Sigmoid colon (tissue), 6 donors: ENCODE measurements at regions not wholly inside any gene's neighbourhood (a gene's known extent, or its start where the extent isn't known, plus 50 kb on each side); places are given as distances from the start of the nearest gene placed in this dataset.

Experiments used
- DNase-seq: peaks from one replicate; pipeline ENCODE4 v3.0.0-alpha.2; 2019
- H3K27ac ChIP-seq, 4 donors: fragments of 200-600 bp; sonication (generic); one replicate each; pipeline ENCODE4 v1.5.1; 2016 to 2019; ENCODE audit warnings: mild to moderate bottlenecking in 1 of 4
- H3K27me3 ChIP-seq, 3 donors: fragments of 200-600 bp; sonication (generic); one replicate each; pipeline ENCODE4 v1.5.1; 2019; ENCODE audit warnings: mild to moderate bottlenecking in 1 of 3
- H3K36me3 ChIP-seq, 4 donors: fragments of 200-600 bp; sonication (generic); one replicate each; pipeline ENCODE4 v1.5.1; 2016 to 2019
- H3K4me1 ChIP-seq, 4 donors: fragments of 200-600 bp; sonication (generic); one replicate each; pipeline ENCODE4 v1.5.1; 2017 to 2019
- H3K4me3 ChIP-seq, 4 donors: fragments of 200-600 bp; sonication (generic); one replicate each; pipeline ENCODE4 v1.5.1; 2017 to 2019; ENCODE audit warnings: mild to moderate bottlenecking in 2 of 4, moderate library complexity in 1 of 4
- H3K9me3 ChIP-seq, 4 donors: fragments of 200-600 bp in 3 of 4; sonication (generic) in 3 of 4; one replicate each; pipeline versions ENCODE4 v1.5.1 to v1.6.1; 2013 to 2019
- CTCF ChIP-seq, 4 experiments: fragments of 450-650 bp in 3 of 4; fragments of 200-600 bp in 1 of 4; IDR thresholded peaks; one replicate each; pipeline ENCODE4 v1.5.1; 2016 to 2019; ENCODE audit warnings: antibody characterized with exemption in 4 of 4, mild to moderate bottlenecking in 3 of 4, moderate library complexity in 2 of 4
- EP300 ChIP-seq, 4 donors: sonication (generic); formaldehyde crosslinking; IDR thresholded peaks; one replicate each; pipeline ENCODE4 v1.6.1; 2017; ENCODE audit warnings: antibody characterized with exemption in 4 of 4
- POLR2A ChIP-seq, 2 donors: fragments of 450-650 bp; IDR thresholded peaks; one replicate each; pipeline ENCODE4 v1.6.1; 2016; ENCODE audit warnings: antibody characterized with exemption in 2 of 2, mild to moderate bottlenecking in 2 of 2, moderate library complexity in 2 of 2
- POLR2AphosphoS5 ChIP-seq, 4 donors: sonication (generic); formaldehyde crosslinking; IDR thresholded peaks; one replicate each; pipeline ENCODE4 v1.6.1; 2017; ENCODE audit warnings: antibody characterized with exemption in 4 of 4
- WGBS, 2 donors: extraction: QIAGEN DNeasy Blood & Tissue Kit; methylation state at CpG; one replicate each; pipeline ENCODE4 v1.1.7; 2013; 5-methylcytosine and 5-hydroxymethylcytosine counted together
- intact Hi-C: fragments of 100-400 bp; cut with DNase I; formaldehyde crosslinking; loops from one replicate; pipeline ENCODE4 v1.15.1; 2023
- donor health status: healthy with polysubstance abuse.
- donor health status: healthy.

GRCh38 chr3:111331306-111331705 lies 210.7 kb upstream of the CD96 start:
- no peak overlapping the region for H3K4me3 ChIP-seq
- intact Hi-C loops = no loop called here
- 98 to 100% methylated on average over 1 of the region's 1 CpG for WGBS, 2 donors
- H3K27me3 ChIP-seq = no peaks in the 10 kb centered on the region
- no peaks in the 10 kb centered on the region for H3K4me1 ChIP-seq
- no peaks in the 10 kb centered on the region for H3K36me3 ChIP-seq
- DNase-seq = no peak
- no peak overlapping the region for H3K27ac ChIP-seq
- H3K9me3 ChIP-seq = no peaks in the 10 kb centered on the region
- TF ChIP-seq POLR2A (IDR thresholded peaks at IDR 0.05) (no peak), POLR2AphosphoS5 (IDR thresholded peaks at IDR 0.05) (no peak)

- H3K4me1 ChIP-seq = no peaks in the 10 kb centered on the region
- intact Hi-C loops = no loop called here
- 90 to 93% methylated on average over 2 of the region's 2 CpGs for WGBS, 2 donors
- H3K27ac ChIP-seq = no peak overlapping the region
- no peaks in the 10 kb centered on the region for H3K27me3 ChIP-seq
- H3K9me3 ChIP-seq = no peaks in the 10 kb centered on the region
- TF ChIP-seq EP300 (IDR thresholded peaks at IDR 0.05) (no peak), CTCF (IDR thresholded peaks at IDR 0.05) (no peak), POLR2AphosphoS5 (IDR thresholded peaks at IDR 0.05) (no peak), POLR2A (IDR thresholded peaks at IDR 0.05) (no peak)
- no peak overlapping the region for H3K4me3 ChIP-seq
- no peak for DNase-seq
- H3K36me3 ChIP-seq = no peaks in the 10 kb centered on the region
Measured at GRCh38 chr3:111331912-111332311, 210.1 kb upstream of the CD96 start.

- Histone ChIP-seq H3K36me3 (no peaks in the 10 kb centered on the region), H3K4me3 (no peak overlapping the region), H3K27ac (no peak overlapping the region), H3K9me3 (no peaks in the 10 kb centered on the region), H3K27me3 (no peaks in the 10 kb centered on the region), H3K4me1 (no peaks in the 10 kb centered on the region)
- TF ChIP-seq EP300 (IDR thresholded peaks at IDR 0.05) = no peak
- TF ChIP-seq CTCF (IDR thresholded peaks at IDR 0.05) = no peak
- TF ChIP-seq POLR2AphosphoS5 (IDR thresholded peaks at IDR 0.05) = no peak
- no peak for TF ChIP-seq POLR2A (IDR thresholded peaks at IDR 0.05)
- no peak for DNase-seq
- intact Hi-C loops = no loop called here
- 88 to 93% methylated on average over 3 of the region's 3 CpGs for WGBS, 2 donors
Measured at GRCh38 chr3:111332488-111333080, 209.4 kb upstream of the CD96 start.

- 96% methylated on average over 3 of the region's 3 CpGs for WGBS, 2 donors
- no peaks in the 10 kb centered on the region for H3K4me1 ChIP-seq
- H3K36me3 ChIP-seq = no peaks in the 10 kb centered on the region
Measured at GRCh38 chr3:111333642-111334041, 208.4 kb upstream of the CD96 start.

More at GRCh38 chr3:111333642-111334041, 208.4 kb upstream of the CD96 start:
- intact Hi-C loops = no loop called here
- no peaks in the 10 kb centered on the region for H3K27me3 ChIP-seq
- H3K4me3 ChIP-seq = no peak overlapping the region
- TF ChIP-seq CTCF (IDR thresholded peaks at IDR 0.05) = no peak
- H3K27ac ChIP-seq = no peak overlapping the region
- DNase-seq = no peak
- H3K9me3 ChIP-seq = no peaks in the 10 kb centered on the region
